ENCODE measurements at regions not wholly inside any gene's neighbourhood (a gene's known extent, or its start where the extent isn't known, plus 50 kb on each side); places are given as distances from the start of the nearest gene placed in this dataset.

DNA sequence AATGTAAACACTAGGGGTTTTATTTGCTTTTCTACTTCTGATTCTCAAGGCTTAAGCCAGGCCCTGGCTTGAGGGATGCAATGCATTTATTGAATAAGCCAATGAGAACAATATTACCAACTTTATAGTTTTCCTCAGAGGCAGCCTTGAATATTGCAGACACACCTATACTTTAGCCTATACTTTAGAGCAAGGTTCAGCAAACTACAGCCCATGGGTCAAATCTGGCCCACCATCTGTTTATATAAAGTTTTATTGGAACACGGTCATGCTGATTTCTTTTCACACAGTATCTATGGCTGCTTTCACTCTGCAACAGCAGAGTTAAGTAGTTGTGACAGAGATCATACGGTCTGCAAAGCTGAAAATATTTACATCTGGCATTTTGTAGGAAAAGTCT, 50.3 kb upstream of the E2F8 start:
- TF ChIP-seq TAF1 (IDR thresholded peaks at IDR 0.05; ENCODE audit: borderline replicate concordance, insufficient read depth, low read length), result no peak
- TF ChIP-seq POLR2AphosphoS5 (IDR thresholded peaks at IDR 0.05; ENCODE audit: low read depth, low read length), result no peak
- TF ChIP-seq SIN3A (IDR thresholded peaks at IDR 0.05; ENCODE audit: borderline replicate concordance, insufficient read depth, low read length), result no peak
- TF ChIP-seq, protein P1, sequence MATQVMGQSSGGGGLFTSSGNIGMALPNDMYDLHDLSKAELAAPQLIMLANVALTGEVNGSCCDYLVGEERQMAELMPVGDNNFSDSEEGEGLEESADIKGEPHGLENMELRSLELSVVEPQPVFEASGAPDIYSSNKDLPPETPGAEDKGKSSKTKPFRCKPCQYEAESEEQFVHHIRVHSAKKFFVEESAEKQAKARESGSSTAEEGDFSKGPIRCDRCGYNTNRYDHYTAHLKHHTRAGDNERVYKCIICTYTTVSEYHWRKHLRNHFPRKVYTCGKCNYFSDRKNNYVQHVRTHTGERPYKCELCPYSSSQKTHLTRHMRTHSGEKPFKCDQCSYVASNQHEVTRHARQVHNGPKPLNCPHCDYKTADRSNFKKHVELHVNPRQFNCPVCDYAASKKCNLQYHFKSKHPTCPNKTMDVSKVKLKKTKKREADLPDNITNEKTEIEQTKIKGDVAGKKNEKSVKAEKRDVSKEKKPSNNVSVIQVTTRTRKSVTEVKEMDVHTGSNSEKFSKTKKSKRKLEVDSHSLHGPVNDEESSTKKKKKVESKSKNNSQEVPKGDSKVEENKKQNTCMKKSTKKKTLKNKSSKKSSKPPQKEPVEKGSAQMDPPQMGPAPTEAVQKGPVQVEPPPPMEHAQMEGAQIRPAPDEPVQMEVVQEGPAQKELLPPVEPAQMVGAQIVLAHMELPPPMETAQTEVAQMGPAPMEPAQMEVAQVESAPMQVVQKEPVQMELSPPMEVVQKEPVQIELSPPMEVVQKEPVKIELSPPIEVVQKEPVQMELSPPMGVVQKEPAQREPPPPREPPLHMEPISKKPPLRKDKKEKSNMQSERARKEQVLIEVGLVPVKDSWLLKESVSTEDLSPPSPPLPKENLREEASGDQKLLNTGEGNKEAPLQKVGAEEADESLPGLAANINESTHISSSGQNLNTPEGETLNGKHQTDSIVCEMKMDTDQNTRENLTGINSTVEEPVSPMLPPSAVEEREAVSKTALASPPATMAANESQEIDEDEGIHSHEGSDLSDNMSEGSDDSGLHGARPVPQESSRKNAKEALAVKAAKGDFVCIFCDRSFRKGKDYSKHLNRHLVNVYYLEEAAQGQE (IDR thresholded peaks at IDR 0.05; ENCODE audit: insufficient read depth in 1 of 2, low read depth in 2 of 2, low read length in 2 of 2), result no peak
- TF ChIP-seq FOXP2 (optimal IDR thresholded peaks at IDR 0.05; ENCODE audit: borderline replicate concordance, extremely low read depth, extremely low read length, insufficient read depth), result no peak

All from PFSK-1 (cell line).